H1 (cell line): ENCODE measurements at regions not wholly inside any gene's neighbourhood (a gene's known extent, or its start where the extent isn't known, plus 50 kb on each side); places are given as distances from the start of the nearest gene placed in this dataset.

Experiments
- CTCF ChIA-PET: fragments of 300-600 bp; sonication (Branson Sonifier 250); formaldehyde crosslinking; loops from one replicate; lab custom pipeline; 2021; ENCODE audit not compliant: partially characterized antibody; lab: Charles Lee
- POLR2A ChIA-PET: fragments of 300-600 bp; sonication (Branson Sonifier 250); formaldehyde crosslinking; loops from one replicate; lab custom pipeline; 2021; ENCODE audit warnings: inconsistent platforms; ENCODE audit not compliant: partially characterized antibody; lab: Charles Lee
- DNase-seq, 2 experiments: peaks; one replicate each; pipeline versions ENCODE4 v3.0.0 to v3.0.0-alpha.2; 2010 to 2022; ENCODE audit warnings: low spot score in 2 of 2, low read depth in 1 of 2, mixed read lengths in 1 of 2
- FAIRE-seq: peaks from 2 replicates; lab custom pipeline; 2011; peaks lifted over from hg19 to GRCh38; lab: Jason Lieb, UNC
- H2AFZ ChIP-seq: 2 replicates; pipeline ENCODE4 v1.8.1; 2012; ENCODE audit warnings: low read length, inconsistent platforms
- H2AK5ac ChIP-seq: 2 replicates; pipeline ENCODE4 v1.6.1; 2013; ENCODE audit warnings: low read depth, low read length
- H2BK120ac ChIP-seq: replicated peaks from 2 replicates; pipeline ENCODE3; 2013; ENCODE audit warnings: low read depth, low read length, inconsistent platforms
- H2BK12ac ChIP-seq: 2 replicates; pipeline ENCODE4 v1.6.1; 2013; ENCODE audit warnings: low read depth, low read length
- H2BK15ac ChIP-seq: 2 replicates; pipeline ENCODE4 v1.6.1; 2013; ENCODE audit warnings: low read length
- H2BK20ac ChIP-seq: 2 replicates; pipeline ENCODE4 v1.6.1; 2013; ENCODE audit warnings: low read length
- H2BK5ac ChIP-seq: 2 replicates; pipeline ENCODE4 v1.6.1; 2013; ENCODE audit warnings: low read depth, low read length
- H3K14ac ChIP-seq: 2 replicates; pipeline ENCODE4 v1.6.1; 2013; ENCODE audit warnings: inconsistent platforms; ENCODE audit not compliant: insufficient read length
- H3K18ac ChIP-seq: 2 replicates; pipeline ENCODE4 v1.6.1; 2013; ENCODE audit warnings: low read length; ENCODE audit errors: extremely low read depth
- H3K23ac ChIP-seq: 2 replicates; pipeline ENCODE4 v1.6.1; 2013; ENCODE audit warnings: inconsistent platforms; ENCODE audit not compliant: insufficient read length
- H3K23me2 ChIP-seq: 2 replicates; pipeline ENCODE4 v1.6.1; 2013; ENCODE audit warnings: low read depth, low read length
- H3K27ac ChIP-seq: 2 replicates; pipeline ENCODE4 v1.6.1; 2011; ENCODE audit warnings: low read depth, low read length, inconsistent platforms
- H3K27me3 ChIP-seq, 4 experiments: replicated peaks in 1 of 4; 1 replicate in 1 of 4; 2 replicates in 3 of 4; pipeline versions ENCODE4 v1.6.1 to v1.8.1; 2011 to 2013; ENCODE audit warnings: low read length in 3 of 4, mild to moderate bottlenecking in 3 of 4, inconsistent platforms in 2 of 4, mixed read lengths in 2 of 4, moderate library complexity in 1 of 4; ENCODE audit not compliant: control insufficient read depth in 3 of 4, insufficient read depth in 3 of 4; ENCODE audit errors: extremely low read depth in 1 of 4
- H3K36me3 ChIP-seq, 4 experiments: 2 replicates each; pipeline versions ENCODE4 v1.6.1 to v1.8.1; 2011 to 2013; ENCODE audit warnings: mild to moderate bottlenecking in 4 of 4, low read length in 3 of 4, moderate library complexity in 2 of 4, control low read depth in 1 of 4, inconsistent platforms in 1 of 4; ENCODE audit not compliant: insufficient read depth in 4 of 4, control insufficient read depth in 2 of 4
- H3K4ac ChIP-seq: replicated peaks from 2 replicates; pipeline ENCODE3; 2013; ENCODE audit warnings: low read length, low read depth, mixed read lengths, inconsistent platforms; ENCODE audit not compliant: insufficient read length
- H3K4me1 ChIP-seq, 4 experiments: replicated peaks in 1 of 4; 1 replicate in 1 of 4; 2 replicates in 3 of 4; pipeline versions ENCODE4 v1.6.1 to v1.8.1; 2011 to 2013; ENCODE audit warnings: low read length in 3 of 4, inconsistent platforms in 2 of 4, mixed read lengths in 1 of 4; ENCODE audit not compliant: insufficient read depth in 4 of 4, control insufficient read depth in 3 of 4
- H3K4me2 ChIP-seq, 2 experiments: 2 replicates each; pipeline versions ENCODE4 v1.6.1 to v1.8.1; 2011 to 2013; ENCODE audit warnings: low read depth in 2 of 2, low read length in 2 of 2, control low read depth in 1 of 2, inconsistent platforms in 1 of 2, mild to moderate bottlenecking in 1 of 2; ENCODE audit not compliant: insufficient read depth in 1 of 2
- H3K4me3 ChIP-seq, 4 experiments: fragments of 200-600, 300-600 bp in 1 of 4; sonication (generic), shearing (Covaris generic), sonication (Bioruptor Twin) in 1 of 4; 2 replicates each; pipeline versions ENCODE4 v1.5.1 to v1.8.1; 2011 to 2016; ENCODE audit warnings: low read length in 4 of 4, low read depth in 3 of 4, control low read depth in 2 of 4, inconsistent platforms in 2 of 4, mild to moderate bottlenecking in 2 of 4, mixed read lengths in 1 of 4, moderate library complexity in 1 of 4; ENCODE audit not compliant: insufficient read depth in 2 of 4; ENCODE audit errors: extremely low read depth in 1 of 4
- H3K56ac ChIP-seq: replicated peaks from 2 replicates; pipeline ENCODE3; 2013; ENCODE audit warnings: low read depth, mild to moderate bottlenecking, mixed read lengths, low read length, inconsistent platforms; ENCODE audit not compliant: insufficient read length
- H3K79me1 ChIP-seq: 2 replicates; pipeline ENCODE4 v1.6.1; 2013; ENCODE audit warnings: low read depth, low read length, control low read depth
- H3K79me2 ChIP-seq, 2 experiments: 2 replicates each; pipeline versions ENCODE4 v1.6.1 to v1.8.1; 2012 to 2013; ENCODE audit warnings: low read length in 2 of 2, mild to moderate bottlenecking in 2 of 2, inconsistent platforms in 1 of 2; ENCODE audit not compliant: insufficient read depth in 2 of 2, control insufficient read depth in 1 of 2
- H3K9ac ChIP-seq, 4 experiments: replicated peaks in 1 of 4; 1 replicate in 1 of 4; 2 replicates in 3 of 4; pipeline versions ENCODE4 v1.6.1 to v1.8.1; 2011 to 2013; ENCODE audit warnings: low read depth in 3 of 4, low read length in 3 of 4, control low read depth in 2 of 4, mild to moderate bottlenecking in 2 of 4, moderate library complexity in 2 of 4, inconsistent platforms in 1 of 4; ENCODE audit errors: extremely low read depth in 1 of 4
- H3K9me3 ChIP-seq, 2 experiments: 2 replicates each; pipeline versions ENCODE4 v1.6.1 to v1.8.1; 2012 to 2013; ENCODE audit warnings: mild to moderate bottlenecking in 2 of 2, moderate library complexity in 2 of 2, control low read depth in 1 of 2, inconsistent platforms in 1 of 2, low read depth in 1 of 2, low read length in 1 of 2, mixed read lengths in 1 of 2; ENCODE audit not compliant: insufficient read depth in 2 of 2
- H4K20me1 ChIP-seq, 2 experiments: replicated peaks in 1 of 2; 2 replicates each; pipeline versions ENCODE3 to v1.8.1; 2011 to 2013; ENCODE audit warnings: inconsistent platforms in 2 of 2, low read length in 2 of 2, mild to moderate bottlenecking in 1 of 2; ENCODE audit not compliant: insufficient read depth in 2 of 2, control insufficient read depth in 1 of 2
- H4K5ac ChIP-seq: 2 replicates; pipeline ENCODE4 v1.6.1; 2013; ENCODE audit warnings: low read length, low read depth, mixed read lengths, inconsistent platforms; ENCODE audit not compliant: insufficient read length
- H4K8ac ChIP-seq: 2 replicates; pipeline ENCODE4 v1.8.0; 2013; ENCODE audit warnings: mild to moderate bottlenecking, moderate library complexity, low read length, inconsistent platforms; ENCODE audit not compliant: insufficient read depth; ENCODE audit errors: extremely low read depth
- H4K91ac ChIP-seq: replicated peaks from 2 replicates; pipeline ENCODE3; 2013; ENCODE audit warnings: low read length, mixed read lengths, inconsistent platforms; ENCODE audit not compliant: insufficient read length
- BACH1 ChIP-seq: IDR thresholded peaks from 2 replicates; pipeline ENCODE4 v1.6.1; 2012; ENCODE audit warnings: low read length, improper control_type of control experiment
- JUND ChIP-seq: IDR thresholded peaks from 2 replicates; pipeline ENCODE4 v1.6.1; 2011; ENCODE audit warnings: mild to moderate bottlenecking, improper control_type of control experiment, low read length
- POLR2A ChIP-seq, 2 experiments: IDR thresholded peaks; 1 replicate in 1 of 2; 2 replicates in 1 of 2; pipeline ENCODE4 v1.6.1; 2011; ENCODE audit warnings: low read depth in 2 of 2, low read length in 2 of 2, mild to moderate bottlenecking in 2 of 2; ENCODE audit errors: control extremely low read depth in 1 of 2
- RFX5 ChIP-seq: IDR thresholded peaks from 2 replicates; pipeline ENCODE4 v1.6.1; 2011; ENCODE audit warnings: low read depth, low read length, improper control_type of control experiment, borderline replicate concordance

GRCh38 chr6:113622254-113622653, 234.9 kb upstream of the MARCKS start (continued):
- TF ChIP-seq JUND (no peak), POLR2A (IDR thresholded peaks at IDR 0.05; ENCODE audit: control extremely low read depth in 1 of 2, low read depth in 2 of 2, low read length in 2 of 2) (no peak)

- Histone ChIP-seq H4K5ac (no peak overlapping the region), H4K91ac (no peak overlapping the region), H3K23me2 (no peaks in the 10 kb centered on the region), H2BK5ac (no peak overlapping the region), H3K27me3 (peaks cover 0 to 3% (median 0%) of the 10 kb centered on the region in 4 experiments; a peak in 1 of 7 replicates), H3K9ac (no peak overlapping the region), H3K4ac (no peak overlapping the region), H3K4me3 (no peak overlapping the region), H2AK5ac (no peak overlapping the region), H3K23ac (no peak overlapping the region), H3K79me2 (no peaks in the 10 kb centered on the region), H3K14ac (no peak overlapping the region), H2BK15ac (no peak overlapping the region), H2BK20ac (no peak overlapping the region), H2BK120ac (no peak overlapping the region), H3K4me1 (peaks cover 0 to 2% (median 0%) of the 10 kb centered on the region in 4 experiments; a peak in 1 of 7 replicates), H2AFZ (no peak overlapping the region), H2BK12ac (no peak overlapping the region), H3K79me1 (no peaks in the 10 kb centered on the region), H4K8ac (no peak overlapping the region), H3K9me3 (no peaks in the 10 kb centered on the region), H4K20me1 (no peaks in the 10 kb centered on the region), H3K36me3 (no peaks in the 10 kb centered on the region), H3K4me2 (no peak overlapping the region), H3K18ac (no peak overlapping the region), H3K27ac (no peak overlapping the region), H3K56ac (no peak overlapping the region)
- DNase-seq (no peak), FAIRE-seq (no peak)
- TF ChIP-seq RFX5: no peak
- TF ChIP-seq BACH1: no peak
- ChIA-PET POLR2A (no interaction called here), CTCF (no interaction called here)
Measured at GRCh38 chr6:113623129-113623528, 234.0 kb upstream of the MARCKS start.
